Endothelial cell of umbilical vein (primary cell): ENCODE measurements at regions not wholly inside any gene's neighbourhood (a gene's known extent, or its start where the extent isn't known, plus 50 kb on each side); places are given as distances from the start of the nearest gene placed in this dataset.

Experiments
- BruUV-seq: library from RNA; stranded (reverse); fragments of 400-500 nt; replicated peaks from 2 replicates; lab custom pipeline; 2021; lab: Mats Ljungman, UMichigan
- CTCF ChIA-PET: fragments of 300-600, 350-600 bp; sonication (Branson Sonifier 250); formaldehyde crosslinking; loops from one replicate; lab custom pipeline; 2021; ENCODE audit warnings: antibody characterized with exemption, inconsistent platforms; lab: Charles Lee
- POLR2A ChIA-PET: fragments of 300-600, 350-600 bp; sonication (Branson Sonifier 250); formaldehyde crosslinking; loops from one replicate; lab custom pipeline; 2021; ENCODE audit warnings: antibody characterized with exemption, inconsistent platforms; lab: Charles Lee
- DNase-seq: peaks from one replicate; pipeline ENCODE4 v3.0.0-alpha.2; 2011; ENCODE audit warnings: low read depth, low spot score
- FAIRE-seq: peaks from 2 replicates; lab custom pipeline; 2011; peaks lifted over from hg19 to GRCh38; lab: Jason Lieb, UNC
- H2AFZ ChIP-seq: 2 replicates; pipeline ENCODE4 v1.6.0; 2012; ENCODE audit warnings: low read depth, low read length, control low read depth, inconsistent platforms
- H3K27ac ChIP-seq: 2 replicates; pipeline ENCODE4 v1.5.1; 2011; ENCODE audit warnings: low read depth, mild to moderate bottlenecking, control low read depth, low read length, moderate library complexity; ENCODE audit not compliant: insufficient read depth
- H3K27me3 ChIP-seq, 2 experiments: 2 replicates each; pipeline versions ENCODE4 v1.6.0 to v1.6.1; 2011; ENCODE audit warnings: low read length in 2 of 2, mixed read lengths in 1 of 2; ENCODE audit not compliant: control insufficient read depth in 2 of 2, insufficient read depth in 2 of 2
- H3K36me3 ChIP-seq, 2 experiments: 2 replicates in 1 of 2; 3 replicates in 1 of 2; pipeline ENCODE4 v1.5.1; 2011; ENCODE audit warnings: low read length in 2 of 2, mild to moderate bottlenecking in 1 of 2, moderate library complexity in 1 of 2; ENCODE audit not compliant: control insufficient read depth in 2 of 2, insufficient read depth in 2 of 2; ENCODE audit errors: extremely low read depth in 1 of 2
- H3K4me1 ChIP-seq: 3 replicates; pipeline ENCODE4 v1.5.1; 2011; ENCODE audit warnings: mild to moderate bottlenecking, low read length; ENCODE audit not compliant: control insufficient read depth, insufficient read depth; ENCODE audit errors: extremely low read depth
- H3K4me2 ChIP-seq: 2 replicates; pipeline ENCODE4 v1.6.1; 2011; ENCODE audit warnings: low read length, control low read depth, mixed read lengths; ENCODE audit not compliant: insufficient read depth
- H3K4me3 ChIP-seq, 3 experiments: fragments of 200-600 bp in 1 of 3; sonication (generic), shearing (Covaris generic) in 1 of 3; replicated peaks in 1 of 3; 2 replicates each; pipeline ENCODE4 v1.5.1; 2011 to 2016; ENCODE audit warnings: control low read depth in 3 of 3, low read length in 3 of 3, mild to moderate bottlenecking in 2 of 3, inconsistent platforms in 1 of 3, low read depth in 1 of 3, moderate library complexity in 1 of 3; ENCODE audit not compliant: insufficient read depth in 1 of 3
- H3K79me2 ChIP-seq: 2 replicates; pipeline ENCODE4 v1.6.0; 2012; ENCODE audit warnings: low read length, inconsistent platforms; ENCODE audit not compliant: control insufficient read depth, insufficient read depth
- H3K9ac ChIP-seq: replicated peaks from 2 replicates; pipeline ENCODE3; 2011; ENCODE audit warnings: low read length, control low read depth; ENCODE audit not compliant: insufficient read depth; ENCODE audit errors: extremely low read depth
- H3K9me1 ChIP-seq: replicated peaks from 3 replicates; pipeline ENCODE4 v1.6.0; 2011; ENCODE audit warnings: mild to moderate bottlenecking, low read length; ENCODE audit not compliant: control insufficient read depth, insufficient read depth; ENCODE audit errors: extremely low read depth
- H3K9me3 ChIP-seq: replicated peaks from 2 replicates; pipeline ENCODE4 v1.5.1; 2012; ENCODE audit warnings: low read length, inconsistent platforms; ENCODE audit not compliant: control insufficient read depth, insufficient read depth
- H4K20me1 ChIP-seq: replicated peaks from 2 replicates; pipeline ENCODE3; 2011; ENCODE audit warnings: mild to moderate bottlenecking, low read length; ENCODE audit not compliant: control insufficient read depth, insufficient read depth; ENCODE audit errors: extremely low read depth
- CTCF ChIP-seq, 2 donors: IDR thresholded peaks; 1 replicate in 1 of 2; 2 replicates in 1 of 2; pipeline ENCODE4 v1.5.1; 2011; ENCODE audit warnings: low read length in 2 of 2, mild to moderate bottlenecking in 2 of 2, moderate library complexity in 2 of 2, control low read depth in 1 of 2, inconsistent platforms in 1 of 2, low read depth in 1 of 2; ENCODE audit not compliant: insufficient read depth in 1 of 2; ENCODE audit errors: extremely low read depth in 1 of 2
- EZH2 ChIP-seq: IDR thresholded peaks from 2 replicates; pipeline ENCODE4 v1.6.1; 2012; ENCODE audit warnings: borderline replicate concordance, low read depth, mild to moderate bottlenecking, moderate library complexity, low read length, inconsistent platforms; ENCODE audit not compliant: severe bottlenecking
- FOS ChIP-seq: IDR thresholded peaks from 2 replicates; pipeline ENCODE4 v1.6.1; 2011; ENCODE audit warnings: mild to moderate bottlenecking, low read length, moderate library complexity, borderline replicate concordance; ENCODE audit not compliant: insufficient read depth
- GATA2 ChIP-seq: IDR thresholded peaks from 2 replicates; pipeline ENCODE4 v1.7.0; 2011; ENCODE audit warnings: low read depth, mild to moderate bottlenecking, moderate library complexity, mixed read lengths, low read length; ENCODE audit not compliant: insufficient read length, insufficient read depth
- JUN ChIP-seq: IDR thresholded peaks from 2 replicates; pipeline ENCODE4 v1.6.1; 2011; ENCODE audit warnings: borderline replicate concordance, low read depth; ENCODE audit not compliant: insufficient read length, insufficient read depth
- MAX ChIP-seq: IDR thresholded peaks from 2 replicates; pipeline ENCODE4 v1.6.1; 2011; ENCODE audit not compliant: insufficient read depth, insufficient read length
- MYC ChIP-seq: IDR thresholded peaks from one replicate; pipeline ENCODE4 v1.6.1; 2011; ENCODE audit warnings: mild to moderate bottlenecking, low read depth, low read length
- POLR2A ChIP-seq: IDR thresholded peaks from 2 replicates; pipeline ENCODE4 v1.6.1; 2012; ENCODE audit warnings: low read depth, mild to moderate bottlenecking, control low read depth, low read length
- POLR2AphosphoS5 ChIP-seq: IDR thresholded peaks from 2 replicates; pipeline ENCODE4 v1.6.1; 2012; ENCODE audit warnings: low read depth, mild to moderate bottlenecking, control low read depth, low read length, moderate library complexity; ENCODE audit not compliant: insufficient read depth
- dilution Hi-C: fragments of 300-500 bp; cut with MboI; formaldehyde crosslinking; loops from one replicate; pipeline ENCODE4 v1.15.0; 2019; ENCODE audit warnings: low sequenced_read_pairs; ENCODE audit not compliant: extremely low pct_ligation_motif_present
- intact Hi-C: fragments of 100-400 bp; cut with micrococcal nuclease; formaldehyde crosslinking; loops from one replicate; pipeline ENCODE4 v1.10.0; 2022

- no peaks in the 10 kb centered on the region for H4K20me1 ChIP-seq
- H2AFZ ChIP-seq = no peak overlapping the region
- H3K4me2 ChIP-seq = no peak overlapping the region
- TF ChIP-seq EZH2 = no peak
- no peak for TF ChIP-seq MAX
- TF ChIP-seq POLR2A = no peak
- TF ChIP-seq POLR2AphosphoS5 = no peak
- no peak for TF ChIP-seq FOS
- TF ChIP-seq MYC = no peak
- TF ChIP-seq GATA2 = no peak
- no peak for TF ChIP-seq JUN
- no peak for TF ChIP-seq CTCF (IDR thresholded peaks at IDR 0.05; ENCODE audit: extremely low read depth in 1 of 2, insufficient read depth in 1 of 2, low read depth in 1 of 2, low read length in 2 of 2)
- no peak for DNase-seq
- H3K79me2 ChIP-seq = no peaks in the 10 kb centered on the region
- H3K4me3 ChIP-seq = no peak overlapping the region
- no peaks in the 10 kb centered on the region for H3K9me1 ChIP-seq
- intact Hi-C loops = no loop called here
- no peaks in the 10 kb centered on the region for H3K36me3 ChIP-seq
- CTCF ChIA-PET = no interaction called here
- POLR2A ChIA-PET = no interaction called here
- no TSS peak for BruUV-seq
- no peak overlapping the region for H3K9ac ChIP-seq
- peaks cover 0 to 2% of the 10 kb centered on the region in 2 experiments for H3K27me3 ChIP-seq
- FAIRE-seq = no peak
- H3K9me3 ChIP-seq = no peaks in the 10 kb centered on the region
- no peaks in the 10 kb centered on the region for H3K4me1 ChIP-seq
- H3K27ac ChIP-seq = no peak overlapping the region
- dilution Hi-C loops = no loop called here
Measured at GRCh38 chr4:152038238-152038637, 277.4 kb upstream of the GATB start.
